ENCODE measurements at regions not wholly inside any gene's neighbourhood (a gene's known extent, or its start where the extent isn't known, plus 50 kb on each side); places are given as distances from the start of the nearest gene placed in this dataset.
"Not testable (repeated sequence)": the region's sequence is repeated elsewhere in the genome, so short reads cannot be mapped to it uniquely, and the experiment has no call there.

GRCh38 chr1:149695066-149695465 lies 87.4 kb upstream of the FCGR1A start:
- not testable (repeated sequence) for DNase-seq (ENCODE audit: extremely low read depth in 1 of 2, low read depth in 1 of 2)

GRCh38 chr1:149700220-149700619 lies 82.3 kb upstream of the FCGR1A start:
- DNase-seq (ENCODE audit: extremely low read depth in 1 of 2, low read depth in 1 of 2), result not testable (repeated sequence)

- DNase-seq (ENCODE audit: extremely low read depth in 1 of 2, low read depth in 1 of 2), result not testable (repeated sequence)
Observed at GRCh38 chr1:149700677-149701567, 81.6 kb upstream of the FCGR1A start.

GRCh38 chr1:149708192-149708853 lies 74.2 kb upstream of the FCGR1A start:
- peak; percentile 8 to 21 for DNase-seq (ENCODE audit: extremely low read depth in 1 of 2, low read depth in 1 of 2)

GRCh38 chr1:149711651-149712050 lies 70.8 kb upstream of the FCGR1A start:
- not testable (repeated sequence) for DNase-seq (ENCODE audit: extremely low read depth in 1 of 2, low read depth in 1 of 2)

GRCh38 chr1:149712154-149712927 lies 70.2 kb upstream of the FCGR1A start:
- not testable (repeated sequence) for DNase-seq (ENCODE audit: extremely low read depth in 1 of 2, low read depth in 1 of 2)

- DNase-seq (ENCODE audit: extremely low read depth in 1 of 2, low read depth in 1 of 2), result not testable (repeated sequence)
Observed at GRCh38 chr1:149713513-149713912, 69.0 kb upstream of the FCGR1A start.

- not testable (repeated sequence) for DNase-seq (ENCODE audit: extremely low read depth in 1 of 2, low read depth in 1 of 2)
Observed at GRCh38 chr1:149713952-149714351, 68.5 kb upstream of the FCGR1A start.

- not testable (repeated sequence) for DNase-seq (ENCODE audit: extremely low read depth in 1 of 2, low read depth in 1 of 2)
Observed at GRCh38 chr1:149724618-149725302, 57.7 kb upstream of the FCGR1A start.

- DNase-seq (ENCODE audit: extremely low read depth in 1 of 2, low read depth in 1 of 2), result not testable (repeated sequence)
Observed at GRCh38 chr1:149726688-149727087, 55.8 kb upstream of the FCGR1A start.

- DNase-seq (ENCODE audit: extremely low read depth in 1 of 2, low read depth in 1 of 2), result not testable (repeated sequence)
Observed at GRCh38 chr1:149728598-149728997, 53.9 kb upstream of the FCGR1A start.

Data from activated CD8-positive, alpha-beta memory T cell treated with anti-CD3 and anti-CD28 coated beads for 1 hour (primary cell).